ENCODE measurements at regions not wholly inside any gene's neighbourhood (a gene's known extent, or its start where the extent isn't known, plus 50 kb on each side); places are given as distances from the start of the nearest gene placed in this dataset.

DNA sequence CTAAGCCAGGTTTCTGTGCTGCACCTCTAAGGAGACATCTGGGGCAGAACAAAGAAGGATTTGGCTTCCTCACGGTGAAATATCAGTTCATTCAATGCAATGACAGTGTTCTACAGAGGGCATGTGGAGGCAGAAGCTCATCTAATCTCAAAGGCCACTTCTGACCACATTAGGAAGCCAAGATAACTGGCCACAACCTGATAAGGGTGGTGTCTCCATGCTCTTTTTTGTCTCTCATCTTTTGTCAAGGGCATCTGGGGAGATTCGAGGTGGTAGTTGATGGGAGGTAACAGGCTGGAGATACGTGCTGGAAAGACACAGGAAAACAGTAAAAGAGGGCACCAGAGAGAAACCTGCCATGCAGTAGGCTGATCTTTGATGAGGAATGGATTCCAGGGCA, 303.9 kb downstream of the LRATD1 start:
- H3K27me3 ChIP-seq (ENCODE audit: control insufficient read depth, insufficient read depth, low read length), result no peaks in the 10 kb centered on the region
- no peak overlapping the region for H3K4me3 ChIP-seq (replicated peaks in 1 of 4; ENCODE audit: control extremely low read depth in 1 of 4, insufficient read depth in 1 of 4, low read depth in 3 of 4, low read length in 4 of 4)
- H3K27ac ChIP-seq (ENCODE audit: insufficient read depth, low read length), result no peak overlapping the region
- no peaks in the 10 kb centered on the region for H3K36me3 ChIP-seq (ENCODE audit: control insufficient read depth, insufficient read depth, low read length)
- no peak for TF ChIP-seq CTCF (conservative IDR thresholded peaks at IDR 0.05 in 1 of 2, IDR thresholded peaks at IDR 0.05 in 1 of 2; ENCODE audit: low read depth in 1 of 2, low read length in 2 of 2)
- TF ChIP-seq EZH2 (IDR thresholded peaks at IDR 0.05; ENCODE audit: low read length, missing control alignments), result no peak
- no peaks in the 10 kb centered on the region for H3K9me3 ChIP-seq (ENCODE audit: control insufficient read depth, insufficient read depth, low read depth, low read length)
- no peaks in the 10 kb centered on the region for H3K4me1 ChIP-seq (ENCODE audit: control insufficient read depth, extremely low read depth, insufficient read depth, low read length)
- no peak overlapping the region for H3K4me2 ChIP-seq (ENCODE audit: extremely low read depth, insufficient read depth, low read length)
- H4K20me1 ChIP-seq (ENCODE audit: control insufficient read depth, extremely low read depth, insufficient read depth, low read length), result no peaks in the 10 kb centered on the region
- H2AFZ ChIP-seq (ENCODE audit: low read length), result no peak overlapping the region
- H3K79me2 ChIP-seq (ENCODE audit: control insufficient read depth, insufficient read depth, low read length), result no peaks in the 10 kb centered on the region
- DNase-seq (ENCODE audit: low read depth in 2 of 2), result no peak
- no peak overlapping the region for H3K9ac ChIP-seq (ENCODE audit: insufficient read depth, low read length)

DNA sequence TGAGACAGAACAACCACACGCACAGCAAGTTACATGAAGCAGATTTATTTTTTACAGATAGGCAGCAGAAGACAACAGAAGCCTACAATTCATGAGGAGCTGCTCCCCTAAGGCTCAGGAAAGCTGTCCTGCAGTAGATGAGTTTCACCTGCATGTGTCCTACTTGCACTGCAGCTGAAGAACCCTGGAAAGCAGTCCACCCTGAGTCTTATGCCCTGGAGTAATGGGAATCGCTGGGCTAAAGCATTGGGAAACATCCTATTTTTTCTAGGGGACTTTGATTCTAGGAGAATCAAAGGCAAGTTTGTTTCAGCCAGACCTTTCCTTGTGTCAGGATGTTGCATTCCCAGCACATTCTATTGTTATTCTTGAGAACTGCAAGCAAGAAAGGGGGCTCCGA, 304.8 kb downstream of the LRATD1 start:
- Histone ChIP-seq H3K27me3 (ENCODE audit: control insufficient read depth, insufficient read depth, low read length) (no peaks in the 10 kb centered on the region), H3K4me3 (replicated peaks in 1 of 4; ENCODE audit: control extremely low read depth in 1 of 4, insufficient read depth in 1 of 4, low read depth in 3 of 4, low read length in 4 of 4) (no peak overlapping the region), H3K27ac (ENCODE audit: insufficient read depth, low read length) (no peak overlapping the region), H3K4me2 (ENCODE audit: extremely low read depth, insufficient read depth, low read length) (no peak overlapping the region), H3K4me1 (ENCODE audit: control insufficient read depth, extremely low read depth, insufficient read depth, low read length) (no peaks in the 10 kb centered on the region), H3K9me3 (ENCODE audit: control insufficient read depth, insufficient read depth, low read depth, low read length) (no peaks in the 10 kb centered on the region), H3K9ac (ENCODE audit: insufficient read depth, low read length) (no peak overlapping the region), H3K79me2 (ENCODE audit: control insufficient read depth, insufficient read depth, low read length) (no peaks in the 10 kb centered on the region), H4K20me1 (ENCODE audit: control insufficient read depth, extremely low read depth, insufficient read depth, low read length) (no peaks in the 10 kb centered on the region), H2AFZ (ENCODE audit: low read length) (no peak overlapping the region), H3K36me3 (ENCODE audit: control insufficient read depth, insufficient read depth, low read length) (no peaks in the 10 kb centered on the region)
- TF ChIP-seq CTCF (conservative IDR thresholded peaks at IDR 0.05 in 1 of 2, IDR thresholded peaks at IDR 0.05 in 1 of 2; ENCODE audit: low read depth in 1 of 2, low read length in 2 of 2) (no peak), EZH2 (IDR thresholded peaks at IDR 0.05; ENCODE audit: low read length, missing control alignments) (no peak)
- no peak for DNase-seq (ENCODE audit: low read depth in 2 of 2)

GRCh38 chr2:14941151-14941631, 308.7 kb downstream of the LRATD1 start:
- Histone ChIP-seq H4K20me1 (ENCODE audit: control insufficient read depth, extremely low read depth, insufficient read depth, low read length) (no peaks in the 10 kb centered on the region), H3K4me3 (replicated peaks in 1 of 4; ENCODE audit: control extremely low read depth in 1 of 4, insufficient read depth in 1 of 4, low read depth in 3 of 4, low read length in 4 of 4) (no peak overlapping the region), H3K4me1 (ENCODE audit: control insufficient read depth, extremely low read depth, insufficient read depth, low read length) (no peaks in the 10 kb centered on the region), H3K27me3 (ENCODE audit: control insufficient read depth, insufficient read depth, low read length) (no peaks in the 10 kb centered on the region), H3K4me2 (ENCODE audit: extremely low read depth, insufficient read depth, low read length) (no peak overlapping the region), H3K79me2 (ENCODE audit: control insufficient read depth, insufficient read depth, low read length) (no peaks in the 10 kb centered on the region), H3K9me3 (ENCODE audit: control insufficient read depth, insufficient read depth, low read depth, low read length) (no peaks in the 10 kb centered on the region), H3K9ac (ENCODE audit: insufficient read depth, low read length) (no peak overlapping the region), H3K27ac (ENCODE audit: insufficient read depth, low read length) (no peak overlapping the region), H3K36me3 (ENCODE audit: control insufficient read depth, insufficient read depth, low read length) (no peaks in the 10 kb centered on the region), H2AFZ (ENCODE audit: low read length) (no peak overlapping the region)
- TF ChIP-seq EZH2 (IDR thresholded peaks at IDR 0.05; ENCODE audit: low read length, missing control alignments), result no peak
- no peak for TF ChIP-seq CTCF (conservative IDR thresholded peaks at IDR 0.05 in 1 of 2, IDR thresholded peaks at IDR 0.05 in 1 of 2; ENCODE audit: low read depth in 1 of 2, low read length in 2 of 2)
- DNase-seq (ENCODE audit: low read depth in 2 of 2), result peak; percentile 35 to 65
